Hepatocyte (in vitro differentiated cells): ENCODE measurements at regions not wholly inside any gene's neighbourhood (a gene's known extent, or its start where the extent isn't known, plus 50 kb on each side); places are given as distances from the start of the nearest gene placed in this dataset.

ENCODE experiments used
- EZH2phosphoT487 ChIP-seq: fragments of 200-600 bp; sonication (generic); IDR thresholded peaks from one replicate; pipeline ENCODE4 v1.6.1; 2018; ENCODE audit warnings: antibody characterized with exemption, mild to moderate bottlenecking, low read depth, moderate library complexity; ENCODE audit not compliant: unreplicated experiment, severe bottlenecking
- TF ChIP-seq, protein P1 (sequence below): fragments of 200-600 bp; sonication (generic); IDR thresholded peaks from 2 replicates; pipeline ENCODE4 v1.5.1; 2016; ENCODE audit warnings: antibody characterized with exemption, mild to moderate bottlenecking; ENCODE audit not compliant: poor library complexity

GRCh38 chr15:95292785-95293450 is 1037.6 kb upstream of the NR2F2 start:
- TF ChIP-seq, protein P1, sequence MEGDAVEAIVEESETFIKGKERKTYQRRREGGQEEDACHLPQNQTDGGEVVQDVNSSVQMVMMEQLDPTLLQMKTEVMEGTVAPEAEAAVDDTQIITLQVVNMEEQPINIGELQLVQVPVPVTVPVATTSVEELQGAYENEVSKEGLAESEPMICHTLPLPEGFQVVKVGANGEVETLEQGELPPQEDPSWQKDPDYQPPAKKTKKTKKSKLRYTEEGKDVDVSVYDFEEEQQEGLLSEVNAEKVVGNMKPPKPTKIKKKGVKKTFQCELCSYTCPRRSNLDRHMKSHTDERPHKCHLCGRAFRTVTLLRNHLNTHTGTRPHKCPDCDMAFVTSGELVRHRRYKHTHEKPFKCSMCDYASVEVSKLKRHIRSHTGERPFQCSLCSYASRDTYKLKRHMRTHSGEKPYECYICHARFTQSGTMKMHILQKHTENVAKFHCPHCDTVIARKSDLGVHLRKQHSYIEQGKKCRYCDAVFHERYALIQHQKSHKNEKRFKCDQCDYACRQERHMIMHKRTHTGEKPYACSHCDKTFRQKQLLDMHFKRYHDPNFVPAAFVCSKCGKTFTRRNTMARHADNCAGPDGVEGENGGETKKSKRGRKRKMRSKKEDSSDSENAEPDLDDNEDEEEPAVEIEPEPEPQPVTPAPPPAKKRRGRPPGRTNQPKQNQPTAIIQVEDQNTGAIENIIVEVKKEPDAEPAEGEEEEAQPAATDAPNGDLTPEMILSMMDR = no peak
- no peak for TF ChIP-seq EZH2phosphoT487
